HG03039 (cell line): ENCODE measurements at regions not wholly inside any gene's neighbourhood (a gene's known extent, or its start where the extent isn't known, plus 50 kb on each side); places are given as distances from the start of the nearest gene placed in this dataset.

Source experiments
- ATAC-seq: cut with Tn5 transposase; IDR thresholded peaks from one replicate; pipeline ENCODE4 v1.9.1; 2021; ENCODE audit warnings: mild to moderate bottlenecking, moderate library complexity; ENCODE audit not compliant: unreplicated experiment

GRCh38 chr7:84337429-84337828, 142.8 kb upstream of the SEMA3A start:
- no peak for ATAC-seq

- no peak for ATAC-seq
Measured at GRCh38 chr7:84336766-84337165, 142.2 kb upstream of the SEMA3A start.

GRCh38 chr7:84336303-84336702, 141.7 kb upstream of the SEMA3A start:
- ATAC-seq: peak; percentile 89

GRCh38 chr7:84331616-84332015, 137.0 kb upstream of the SEMA3A start:
- no peak for ATAC-seq

GRCh38 chr7:84328571-84328970, 134.0 kb upstream of the SEMA3A start:
- ATAC-seq: no peak

- no peak for ATAC-seq
Measured at GRCh38 chr7:84324136-84324630, 129.6 kb upstream of the SEMA3A start.

- ATAC-seq: no peak
Measured at GRCh38 chr7:84317536-84317935, 122.9 kb upstream of the SEMA3A start.

GRCh38 chr7:84314263-84314662, 119.7 kb upstream of the SEMA3A start:
- no peak for ATAC-seq

- ATAC-seq: no peak
Measured at GRCh38 chr7:84304407-84304806, 109.8 kb upstream of the SEMA3A start.

- ATAC-seq: no peak
Measured at GRCh38 chr7:84302949-84303348, 108.4 kb upstream of the SEMA3A start.

- ATAC-seq: no peak
Measured at GRCh38 chr7:84297616-84298015, 103.0 kb upstream of the SEMA3A start.

GRCh38 chr7:84294847-84295455, 100.4 kb upstream of the SEMA3A start:
- ATAC-seq: no peak

GRCh38 chr7:84294391-84294790, 99.8 kb upstream of the SEMA3A start:
- ATAC-seq: no peak

GRCh38 chr7:84291756-84292155, 97.2 kb upstream of the SEMA3A start:
- no peak for ATAC-seq

GRCh38 chr7:84283798-84284197, 89.2 kb upstream of the SEMA3A start:
- no peak for ATAC-seq

- no peak for ATAC-seq
Measured at GRCh38 chr7:84281518-84281917, 86.9 kb upstream of the SEMA3A start.

- ATAC-seq: no peak
Measured at GRCh38 chr7:84277628-84278224, 83.1 kb upstream of the SEMA3A start.

- ATAC-seq: no peak
Measured at GRCh38 chr7:84274029-84274638, 79.5 kb upstream of the SEMA3A start.

- no peak for ATAC-seq
Measured at GRCh38 chr7:84271543-84271942, 77.0 kb upstream of the SEMA3A start.

- ATAC-seq: no peak
Measured at GRCh38 chr7:84264396-84264795, 69.8 kb upstream of the SEMA3A start.

GRCh38 chr7:84263106-84263505, 68.5 kb upstream of the SEMA3A start:
- ATAC-seq: no peak

GRCh38 chr7:84261509-84261908, 66.9 kb upstream of the SEMA3A start:
- no peak for ATAC-seq
